A673 (cell line): ENCODE measurements at regions not wholly inside any gene's neighbourhood (a gene's known extent, or its start where the extent isn't known, plus 50 kb on each side); places are given as distances from the start of the nearest gene placed in this dataset.

ENCODE experiments used
- BruUV-seq: library from RNA; stranded (reverse); fragments of 400-500 nt; replicated peaks from 2 replicates; lab custom pipeline; 2021; lab: Mats Ljungman, UMichigan
- CTCF ChIA-PET: fragments of 300-600 bp; sonication (Branson Sonifier 250); formaldehyde crosslinking; loops from one replicate; lab custom pipeline; 2022; ENCODE audit warnings: antibody characterized with exemption; lab: Charles Lee
- POLR2A ChIA-PET: fragments of 300-600 bp; sonication (Branson Sonifier 250); formaldehyde crosslinking; loops from one replicate; lab custom pipeline; 2022; ENCODE audit warnings: antibody characterized with exemption; ENCODE audit not compliant: low non-redundant PET; lab: Charles Lee
- DNase-seq: peaks from one replicate; pipeline ENCODE4 v3.0.0-alpha.2; 2015; ENCODE audit warnings: low spot score
- H3K27ac ChIP-seq: fragments of 200-600 bp; sonication (generic); 2 replicates; pipeline ENCODE4 v1.5.1; 2016; ENCODE audit warnings: mixed run types, low read depth, mild to moderate bottlenecking, mixed read lengths, antibody characterized with exemption, low read length; ENCODE audit not compliant: poor library complexity, severe bottlenecking
- H3K27me3 ChIP-seq: fragments of 200-600 bp; sonication (generic); replicated peaks from 2 replicates; pipeline ENCODE4 v1.6.1; 2017; ENCODE audit warnings: mixed run types, low read depth, mild to moderate bottlenecking, mixed read lengths, antibody characterized with exemption, low read length; ENCODE audit not compliant: insufficient read depth, poor library complexity
- H3K36me3 ChIP-seq: fragments of 200-600 bp; sonication (generic); 2 replicates; pipeline ENCODE4 v1.6.1; 2016; ENCODE audit warnings: mixed run types, mild to moderate bottlenecking, mixed read lengths, antibody characterized with exemption, low read length; ENCODE audit not compliant: insufficient read depth, poor library complexity, severe bottlenecking
- H3K4me1 ChIP-seq: fragments of 200-600 bp; sonication (generic); 2 replicates; pipeline ENCODE4 v1.6.1; 2017; ENCODE audit warnings: mixed run types, mild to moderate bottlenecking, mixed read lengths, antibody characterized with exemption, low read length; ENCODE audit not compliant: insufficient read depth, poor library complexity, severe bottlenecking
- H3K4me3 ChIP-seq: fragments of 200-600 bp; sonication (generic); 2 replicates; pipeline ENCODE4 v1.5.1; 2016; ENCODE audit warnings: low read depth, mixed run types, mild to moderate bottlenecking, mixed read lengths, low read length; ENCODE audit not compliant: poor library complexity, severe bottlenecking
- H3K9me3 ChIP-seq: fragments of 200-600 bp; sonication (generic); 2 replicates; pipeline ENCODE4 v1.6.1; 2016; ENCODE audit warnings: mixed run types, low read depth, mild to moderate bottlenecking, mixed read lengths, antibody characterized with exemption, low read length; ENCODE audit not compliant: poor library complexity, severe bottlenecking
- CTCF ChIP-seq: fragments of 300-800, 200-600 bp; sonication (generic); conservative IDR thresholded peaks from 2 replicates; pipeline ENCODE4 v1.5.1; 2017; ENCODE audit warnings: low read depth, mild to moderate bottlenecking, antibody characterized with exemption, low read length, moderate library complexity, mixed read lengths
- EZH2 ChIP-seq: fragments of 200-600 bp; sonication (generic); IDR thresholded peaks from 2 replicates; pipeline ENCODE4 v1.6.1; 2017; ENCODE audit warnings: borderline replicate concordance, low read depth, mild to moderate bottlenecking, mixed read lengths, antibody characterized with exemption, low read length; ENCODE audit not compliant: poor library complexity, severe bottlenecking
- intact Hi-C: fragments of 100-400 bp; cut with micrococcal nuclease; formaldehyde crosslinking; loops from one replicate; pipeline ENCODE4 v1.10.0; 2022; ENCODE audit not compliant: unreplicated experiment

GRCh38 chr2:210899131-210899530 lies 342.7 kb downstream of the CPS1 start:
- H3K4me3 ChIP-seq, result no peak overlapping the region
- intact Hi-C loops, result no loop called here
- CTCF ChIA-PET, result no interaction called here
- BruUV-seq, result no TSS peak
- no peaks in the 10 kb centered on the region for H3K36me3 ChIP-seq
- no peaks in the 10 kb centered on the region for H3K27me3 ChIP-seq
- POLR2A ChIA-PET, result no interaction called here
- no peak for TF ChIP-seq CTCF
- no peak for TF ChIP-seq EZH2
- no peaks in the 10 kb centered on the region for H3K9me3 ChIP-seq
- DNase-seq, result no peak
- no peaks in the 10 kb centered on the region for H3K4me1 ChIP-seq
- H3K27ac ChIP-seq, result no peak overlapping the region

- ChIA-PET POLR2A (no interaction called here), CTCF (no interaction called here)
- no peaks in the 10 kb centered on the region for H3K4me1 ChIP-seq
- BruUV-seq, result no TSS peak
- no peaks in the 10 kb centered on the region for H3K27me3 ChIP-seq
- no peak overlapping the region for H3K27ac ChIP-seq
- no peaks in the 10 kb centered on the region for H3K36me3 ChIP-seq
- no peak overlapping the region for H3K4me3 ChIP-seq
- DNase-seq, result no peak
- intact Hi-C loops, result no loop called here
- TF ChIP-seq CTCF (no peak), EZH2 (no peak)
- H3K9me3 ChIP-seq, result no peaks in the 10 kb centered on the region
These were observed 344.9 kb downstream of the CPS1 start for GRCh38 chr2:210901326-210901725.

- Histone ChIP-seq H3K27me3 (no peaks in the 10 kb centered on the region), H3K4me3 (no peak overlapping the region), H3K36me3 (no peaks in the 10 kb centered on the region), H3K9me3 (no peaks in the 10 kb centered on the region), H3K4me1 (no peaks in the 10 kb centered on the region), H3K27ac (no peak overlapping the region)
- ChIA-PET POLR2A (no interaction called here), CTCF (no interaction called here)
- intact Hi-C loops, result no loop called here
- DNase-seq, result no peak
- BruUV-seq, result no TSS peak
- TF ChIP-seq EZH2 (no peak), CTCF (no peak)
These were observed 356.4 kb downstream of the CPS1 start for GRCh38 chr2:210912779-210913178.
